HEK293 (cell line): ENCODE measurements at regions not wholly inside any gene's neighbourhood (a gene's known extent, or its start where the extent isn't known, plus 50 kb on each side); places are given as distances from the start of the nearest gene placed in this dataset.

Source experiments
- CTCF ChIA-PET: fragments of 350-600 bp; formaldehyde crosslinking; extraction: SDS; loops from one replicate; lab custom pipeline; 2021; ENCODE audit warnings: antibody characterized with exemption; lab: Yijun Ruan, JAX
- POLR2A ChIA-PET: fragments of 300-600 bp; formaldehyde crosslinking; extraction: SDS; loops from one replicate; lab custom pipeline; 2020; ENCODE audit warnings: antibody characterized with exemption, inconsistent platforms; lab: Yijun Ruan, JAX
- H3K27ac ChIP-seq: fragments of 200-500 bp; sonication (Bioruptor generic); 2 replicates; pipeline ENCODE4 v1.5.1; 2014; ENCODE audit warnings: low read depth, low read length, control low read depth, inconsistent platforms; ENCODE audit errors: extremely low read depth
- H3K36me3 ChIP-seq, 2 experiments: fragments of 200-500 bp in 1 of 2; sonication (Bioruptor generic) in 1 of 2; 1 replicate in 1 of 2; 2 replicates in 1 of 2; pipeline ENCODE4 v1.5.1; 2014 to 2017; ENCODE audit warnings: inconsistent platforms in 2 of 2, low read length in 2 of 2; ENCODE audit not compliant: control insufficient read depth in 2 of 2, insufficient read depth in 1 of 2
- H3K4me1 ChIP-seq: fragments of 200-500 bp; sonication (Bioruptor generic); 2 replicates; pipeline ENCODE4 v1.5.1; 2014; ENCODE audit warnings: mild to moderate bottlenecking, low read length, inconsistent platforms; ENCODE audit not compliant: control insufficient read depth, insufficient read depth
- H3K4me3 ChIP-seq: 2 replicates; pipeline ENCODE4 v1.5.1; 2011; ENCODE audit warnings: low read depth, mild to moderate bottlenecking, control low read depth, low read length, moderate library complexity
- H3K9me3 ChIP-seq: fragments of 200-500 bp; sonication (Bioruptor generic); 2 replicates; pipeline ENCODE4 v1.5.1; 2014; ENCODE audit warnings: low read depth, low read length, inconsistent platforms; ENCODE audit not compliant: control insufficient read depth, insufficient read depth
- AEBP2 ChIP-seq: fragments of 450-650 bp; formaldehyde crosslinking; IDR thresholded peaks from 2 replicates; pipeline ENCODE4 v1.5.1; 2016; ENCODE audit warnings: missing biosample characterization, missing genetic modification characterization, borderline replicate concordance
- ATF2 ChIP-seq: fragments of 450-650 bp; formaldehyde crosslinking; IDR thresholded peaks from 2 replicates; pipeline ENCODE4 v1.5.1; 2016; ENCODE audit warnings: missing biosample characterization, missing genetic modification characterization, low read depth
- BCL11A ChIP-seq: fragments of 450-650 bp; formaldehyde crosslinking; IDR thresholded peaks from 2 replicates; pipeline ENCODE4 v1.5.1; 2016; ENCODE audit warnings: low read depth, missing biosample characterization, missing genetic modification characterization
- MYNN ChIP-seq: fragments of 450-650 bp; formaldehyde crosslinking; IDR thresholded peaks from 2 replicates; pipeline ENCODE4 v1.5.1; 2016; ENCODE audit warnings: missing biosample characterization, missing genetic modification characterization, borderline replicate concordance
- PRDM10 ChIP-seq: fragments of 450-650 bp; formaldehyde crosslinking; IDR thresholded peaks from 2 replicates; pipeline ENCODE4 v1.5.1; 2016; ENCODE audit warnings: missing biosample characterization, missing genetic modification characterization
- RBAK ChIP-seq: fragments of 450-650 bp; formaldehyde crosslinking; IDR thresholded peaks from 2 replicates; pipeline ENCODE4 v1.5.1; 2016; ENCODE audit warnings: missing biosample characterization, missing genetic modification characterization
- SETDB1 ChIP-seq: IDR thresholded peaks from one replicate; pipeline ENCODE4 v1.6.1; 2017; ENCODE audit warnings: mild to moderate bottlenecking, low read length, moderate library complexity, mixed read lengths; ENCODE audit not compliant: insufficient read length
- ZBTB10 ChIP-seq: fragments of 450-650 bp; formaldehyde crosslinking; IDR thresholded peaks from 2 replicates; pipeline ENCODE4 v1.5.1; 2016; ENCODE audit warnings: missing biosample characterization, missing genetic modification characterization
- ZBTB26 ChIP-seq: fragments of 450-650 bp; formaldehyde crosslinking; optimal IDR thresholded peaks from 2 replicates; pipeline ENCODE3; 2016; ENCODE audit warnings: missing biosample characterization, mild to moderate bottlenecking, missing genetic modification characterization
- ZBTB48 ChIP-seq: fragments of 450-650 bp; formaldehyde crosslinking; IDR thresholded peaks from 2 replicates; pipeline ENCODE4 v1.5.1; 2016; ENCODE audit warnings: missing biosample characterization, missing genetic modification characterization
- ZFP37 ChIP-seq: fragments of 450-650 bp; formaldehyde crosslinking; IDR thresholded peaks from 2 replicates; pipeline ENCODE4 v1.5.1; 2016; ENCODE audit warnings: missing biosample characterization, missing genetic modification characterization
- ZNF132 ChIP-seq: fragments of 450-650 bp; formaldehyde crosslinking; IDR thresholded peaks from 2 replicates; pipeline ENCODE4 v1.5.1; 2017; ENCODE audit warnings: missing biosample characterization, missing genetic modification characterization, borderline replicate concordance
- ZNF175 ChIP-seq: fragments of 450-650 bp; formaldehyde crosslinking; IDR thresholded peaks from 2 replicates; pipeline ENCODE4 v1.5.1; 2016; ENCODE audit warnings: missing biosample characterization, missing genetic modification characterization
- ZNF214 ChIP-seq: fragments of 450-650 bp; formaldehyde crosslinking; IDR thresholded peaks from 2 replicates; pipeline ENCODE4 v1.5.1; 2017; ENCODE audit warnings: missing biosample characterization, mild to moderate bottlenecking, missing genetic modification characterization, borderline replicate concordance
- ZNF311 ChIP-seq: fragments of 450-650 bp; formaldehyde crosslinking; IDR thresholded peaks from 2 replicates; pipeline ENCODE4 v1.5.1; 2017; ENCODE audit warnings: missing biosample characterization, missing genetic modification characterization, borderline replicate concordance
- ZNF394 ChIP-seq: fragments of 450-650 bp; formaldehyde crosslinking; IDR thresholded peaks from 2 replicates; pipeline ENCODE4 v1.5.1; 2016; ENCODE audit warnings: missing biosample characterization, missing genetic modification characterization, mild to moderate bottlenecking, moderate library complexity, borderline replicate concordance
- ZNF449 ChIP-seq: fragments of 450-650 bp; formaldehyde crosslinking; IDR thresholded peaks from 2 replicates; pipeline ENCODE4 v1.5.1; 2017; ENCODE audit warnings: missing biosample characterization, mild to moderate bottlenecking, missing genetic modification characterization, moderate library complexity
- ZNF544 ChIP-seq: fragments of 450-650 bp; formaldehyde crosslinking; IDR thresholded peaks from 2 replicates; pipeline ENCODE4 v1.5.0; 2017; ENCODE audit warnings: missing biosample characterization, missing genetic modification characterization
- ZNF549 ChIP-seq: fragments of 450-650 bp; IDR thresholded peaks from 2 replicates; pipeline ENCODE4 v1.5.1; 2018; ENCODE audit warnings: missing biosample characterization, missing genetic modification characterization, mild to moderate bottlenecking, inconsistent platforms, moderate library complexity
- ZNF580 ChIP-seq: fragments of 450-650 bp; formaldehyde crosslinking; IDR thresholded peaks from 2 replicates; pipeline ENCODE4 v1.5.1; 2016; ENCODE audit warnings: missing biosample characterization, missing genetic modification characterization
- ZNF830 ChIP-seq: fragments of 450-650 bp; IDR thresholded peaks from 2 replicates; pipeline ENCODE4 v1.5.0; 2018; ENCODE audit warnings: missing biosample characterization, missing genetic modification characterization, low read depth, mild to moderate bottlenecking, moderate library complexity
- ZSCAN4 ChIP-seq: fragments of 450-650 bp; formaldehyde crosslinking; IDR thresholded peaks from 2 replicates; pipeline ENCODE4 v1.5.1; 2017; ENCODE audit warnings: missing biosample characterization, missing genetic modification characterization

- TF ChIP-seq ZBTB10 (tag by site-specific recombination) (no peak), ZBTB48 (no peak), ZNF394 (tag by site-specific recombination) (no peak), ZNF830 (tag by site-specific recombination) (no peak), RBAK (no peak), ZSCAN4 (no peak)
Measured at GRCh38 chr5:167897371-167897770, 394.1 kb upstream of the WWC1 start (continued).

GRCh38 chr5:167898361-167899042 lies 392.9 kb upstream of the WWC1 start:
- Histone ChIP-seq H3K9me3 (no peaks in the 10 kb centered on the region), H3K4me1 (no peaks in the 10 kb centered on the region), H3K27ac (no peak overlapping the region), H3K4me3 (no peak overlapping the region), H3K36me3 (no peaks in the 10 kb centered on the region)
- ChIA-PET CTCF (interaction anchor here (1.0 kb wide), 1 partner anchor 10 kb away, joined by 3 read pairs; no protein-coding TSS in a partner anchor), POLR2A (no interaction called here)
- TF ChIP-seq ZNF544 (tag by site-specific recombination) (no peak), AEBP2 (tag by site-specific recombination) (no peak), BCL11A (tag by site-specific recombination) (no peak), ZNF175 (tag by site-specific recombination) (no peak), ZNF449 (tag by site-specific recombination) (no peak), ATF2 (tag by site-specific recombination) (no peak), PRDM10 (tag by site-specific recombination) (no peak), ZNF132 (no peak), SETDB1 (no peak), ZNF214 (tag by site-specific recombination) (no peak), ZNF580 (no peak), ZFP37 (no peak), ZNF311 (tag by site-specific recombination) (no peak), ZBTB26 (no peak), ZNF549 (tag by site-specific recombination) (no peak), MYNN (tag by site-specific recombination) (no peak)
